HepG2 (cell line): ENCODE measurements at regions not wholly inside any gene's neighbourhood (a gene's known extent, or its start where the extent isn't known, plus 50 kb on each side); places are given as distances from the start of the nearest gene placed in this dataset.

Source experiments
- ATF7 ChIP-seq, 2 experiments: fragments of 450-650 bp in 1 of 2; sonication (generic) in 1 of 2; formaldehyde crosslinking in 1 of 2; IDR thresholded peaks; 2 replicates each; pipeline versions ENCODE4 v1.4.0 to v1.6.1; 2016 to 2020; ENCODE audit warnings: antibody characterized with exemption in 1 of 2, mild to moderate bottlenecking in 1 of 2, missing genetic modification reagents in 1 of 2
- FOSL2 ChIP-seq: sonication (generic); formaldehyde crosslinking; IDR thresholded peaks from 2 replicates; pipeline ENCODE4 v1.4.0; 2020; ENCODE audit warnings: missing genetic modification reagents
- HDAC6 ChIP-seq: fragments of 200-600 bp; sonication (generic); IDR thresholded peaks from 2 replicates; pipeline ENCODE4 v1.7.0; 2017; ENCODE audit warnings: mild to moderate bottlenecking, antibody characterized with exemption, low read length, low read depth
- HOXA9 ChIP-seq: sonication (generic); formaldehyde crosslinking; IDR thresholded peaks from 2 replicates; pipeline ENCODE4 v1.8.1; 2022; ENCODE audit warnings: missing genetic modification reagents, mild to moderate bottlenecking, moderate library complexity, borderline replicate concordance
- JUN ChIP-seq: sonication (generic); formaldehyde crosslinking; IDR thresholded peaks from 2 replicates; pipeline ENCODE4 v1.4.0; 2020; ENCODE audit warnings: mild to moderate bottlenecking, missing genetic modification reagents
- KDM2A ChIP-seq: sonication (generic); formaldehyde crosslinking; IDR thresholded peaks from 2 replicates; pipeline ENCODE4 v1.4.0; 2020; ENCODE audit warnings: low read depth, missing genetic modification reagents, borderline replicate concordance
- RAD21 ChIP-seq: fragments of 450-650 bp; formaldehyde crosslinking; IDR thresholded peaks from 2 replicates; pipeline ENCODE4 v1.5.0; 2020; ENCODE audit warnings: mild to moderate bottlenecking
- SIN3A ChIP-seq: IDR thresholded peaks from 2 replicates; pipeline ENCODE4 v1.6.1; 2011; ENCODE audit warnings: low read depth, mild to moderate bottlenecking, control low read depth, low read length, borderline replicate concordance
- TF ChIP-seq, protein P1 (sequence below): IDR thresholded peaks from 2 replicates; pipeline ENCODE4 v1.6.1; 2016; ENCODE audit warnings: low read depth, missing genetic modification reagents, missing compliant biosample characterization
- TF ChIP-seq, protein P2 (sequence below), 2 experiments: sonication (generic) in 1 of 2; formaldehyde crosslinking in 1 of 2; IDR thresholded peaks; 2 replicates each; pipeline versions ENCODE4 v1.4.0 to v1.6.1; 2018 to 2020; ENCODE audit warnings: missing genetic modification reagents in 2 of 2, borderline replicate concordance in 1 of 2, low read depth in 1 of 2, mild to moderate bottlenecking in 1 of 2, missing biosample characterization in 1 of 2
- TF ChIP-seq, protein P3 (sequence below): sonication (generic); formaldehyde crosslinking; IDR thresholded peaks from 2 replicates; pipeline ENCODE4 v1.5.0; 2020; ENCODE audit warnings: mild to moderate bottlenecking, missing genetic modification reagents, moderate library complexity
- TF ChIP-seq, protein P4 (sequence below), 2 experiments: IDR thresholded peaks; 2 replicates each; pipeline ENCODE4 v1.6.1; 2011 to 2012; ENCODE audit warnings: low read length in 2 of 2, borderline replicate concordance in 1 of 2, low read depth in 1 of 2, mild to moderate bottlenecking in 1 of 2, moderate library complexity in 1 of 2

GRCh38 chr4:14445882-14446281 lies 556.4 kb upstream of the CPEB2 start:
- TF ChIP-seq RAD21 = no peak
- TF ChIP-seq, protein P1, sequence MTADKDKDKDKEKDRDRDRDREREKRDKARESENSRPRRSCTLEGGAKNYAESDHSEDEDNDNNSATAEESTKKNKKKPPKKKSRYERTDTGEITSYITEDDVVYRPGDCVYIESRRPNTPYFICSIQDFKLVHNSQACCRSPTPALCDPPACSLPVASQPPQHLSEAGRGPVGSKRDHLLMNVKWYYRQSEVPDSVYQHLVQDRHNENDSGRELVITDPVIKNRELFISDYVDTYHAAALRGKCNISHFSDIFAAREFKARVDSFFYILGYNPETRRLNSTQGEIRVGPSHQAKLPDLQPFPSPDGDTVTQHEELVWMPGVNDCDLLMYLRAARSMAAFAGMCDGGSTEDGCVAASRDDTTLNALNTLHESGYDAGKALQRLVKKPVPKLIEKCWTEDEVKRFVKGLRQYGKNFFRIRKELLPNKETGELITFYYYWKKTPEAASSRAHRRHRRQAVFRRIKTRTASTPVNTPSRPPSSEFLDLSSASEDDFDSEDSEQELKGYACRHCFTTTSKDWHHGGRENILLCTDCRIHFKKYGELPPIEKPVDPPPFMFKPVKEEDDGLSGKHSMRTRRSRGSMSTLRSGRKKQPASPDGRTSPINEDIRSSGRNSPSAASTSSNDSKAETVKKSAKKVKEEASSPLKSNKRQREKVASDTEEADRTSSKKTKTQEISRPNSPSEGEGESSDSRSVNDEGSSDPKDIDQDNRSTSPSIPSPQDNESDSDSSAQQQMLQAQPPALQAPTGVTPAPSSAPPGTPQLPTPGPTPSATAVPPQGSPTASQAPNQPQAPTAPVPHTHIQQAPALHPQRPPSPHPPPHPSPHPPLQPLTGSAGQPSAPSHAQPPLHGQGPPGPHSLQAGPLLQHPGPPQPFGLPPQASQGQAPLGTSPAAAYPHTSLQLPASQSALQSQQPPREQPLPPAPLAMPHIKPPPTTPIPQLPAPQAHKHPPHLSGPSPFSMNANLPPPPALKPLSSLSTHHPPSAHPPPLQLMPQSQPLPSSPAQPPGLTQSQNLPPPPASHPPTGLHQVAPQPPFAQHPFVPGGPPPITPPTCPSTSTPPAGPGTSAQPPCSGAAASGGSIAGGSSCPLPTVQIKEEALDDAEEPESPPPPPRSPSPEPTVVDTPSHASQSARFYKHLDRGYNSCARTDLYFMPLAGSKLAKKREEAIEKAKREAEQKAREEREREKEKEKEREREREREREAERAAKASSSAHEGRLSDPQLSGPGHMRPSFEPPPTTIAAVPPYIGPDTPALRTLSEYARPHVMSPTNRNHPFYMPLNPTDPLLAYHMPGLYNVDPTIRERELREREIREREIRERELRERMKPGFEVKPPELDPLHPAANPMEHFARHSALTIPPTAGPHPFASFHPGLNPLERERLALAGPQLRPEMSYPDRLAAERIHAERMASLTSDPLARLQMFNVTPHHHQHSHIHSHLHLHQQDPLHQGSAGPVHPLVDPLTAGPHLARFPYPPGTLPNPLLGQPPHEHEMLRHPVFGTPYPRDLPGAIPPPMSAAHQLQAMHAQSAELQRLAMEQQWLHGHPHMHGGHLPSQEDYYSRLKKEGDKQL (CRISPR knock-in tag) = no peak
- TF ChIP-seq, protein P2, sequence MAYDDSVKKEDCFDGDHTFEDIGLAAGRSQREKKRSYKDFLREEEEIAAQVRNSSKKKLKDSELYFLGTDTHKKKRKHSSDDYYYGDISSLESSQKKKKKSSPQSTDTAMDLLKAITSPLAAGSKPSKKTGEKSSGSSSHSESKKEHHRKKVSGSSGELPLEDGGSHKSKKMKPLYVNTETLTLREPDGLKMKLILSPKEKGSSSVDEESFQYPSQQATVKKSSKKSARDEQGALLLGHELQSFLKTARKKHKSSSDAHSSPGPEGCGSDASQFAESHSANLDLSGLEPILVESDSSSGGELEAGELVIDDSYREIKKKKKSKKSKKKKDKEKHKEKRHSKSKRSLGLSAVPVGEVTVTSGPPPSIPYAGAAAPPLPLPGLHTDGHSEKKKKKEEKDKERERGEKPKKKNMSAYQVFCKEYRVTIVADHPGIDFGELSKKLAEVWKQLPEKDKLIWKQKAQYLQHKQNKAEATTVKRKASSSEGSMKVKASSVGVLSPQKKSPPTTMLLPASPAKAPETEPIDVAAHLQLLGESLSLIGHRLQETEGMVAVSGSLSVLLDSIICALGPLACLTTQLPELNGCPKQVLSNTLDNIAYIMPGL (CRISPR knock-in tag; IDR thresholded peaks at IDR 0.05; ENCODE audit: borderline replicate concordance in 1 of 2, low read depth in 1 of 2) = no peak
- TF ChIP-seq JUN (CRISPR knock-in tag) = no peak
- TF ChIP-seq FOSL2 = no peak
- TF ChIP-seq KDM2A = no peak
- TF ChIP-seq, protein P3, sequence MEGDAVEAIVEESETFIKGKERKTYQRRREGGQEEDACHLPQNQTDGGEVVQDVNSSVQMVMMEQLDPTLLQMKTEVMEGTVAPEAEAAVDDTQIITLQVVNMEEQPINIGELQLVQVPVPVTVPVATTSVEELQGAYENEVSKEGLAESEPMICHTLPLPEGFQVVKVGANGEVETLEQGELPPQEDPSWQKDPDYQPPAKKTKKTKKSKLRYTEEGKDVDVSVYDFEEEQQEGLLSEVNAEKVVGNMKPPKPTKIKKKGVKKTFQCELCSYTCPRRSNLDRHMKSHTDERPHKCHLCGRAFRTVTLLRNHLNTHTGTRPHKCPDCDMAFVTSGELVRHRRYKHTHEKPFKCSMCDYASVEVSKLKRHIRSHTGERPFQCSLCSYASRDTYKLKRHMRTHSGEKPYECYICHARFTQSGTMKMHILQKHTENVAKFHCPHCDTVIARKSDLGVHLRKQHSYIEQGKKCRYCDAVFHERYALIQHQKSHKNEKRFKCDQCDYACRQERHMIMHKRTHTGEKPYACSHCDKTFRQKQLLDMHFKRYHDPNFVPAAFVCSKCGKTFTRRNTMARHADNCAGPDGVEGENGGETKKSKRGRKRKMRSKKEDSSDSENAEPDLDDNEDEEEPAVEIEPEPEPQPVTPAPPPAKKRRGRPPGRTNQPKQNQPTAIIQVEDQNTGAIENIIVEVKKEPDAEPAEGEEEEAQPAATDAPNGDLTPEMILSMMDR (CRISPR knock-in tag) = no peak
- TF ChIP-seq, protein P4, sequence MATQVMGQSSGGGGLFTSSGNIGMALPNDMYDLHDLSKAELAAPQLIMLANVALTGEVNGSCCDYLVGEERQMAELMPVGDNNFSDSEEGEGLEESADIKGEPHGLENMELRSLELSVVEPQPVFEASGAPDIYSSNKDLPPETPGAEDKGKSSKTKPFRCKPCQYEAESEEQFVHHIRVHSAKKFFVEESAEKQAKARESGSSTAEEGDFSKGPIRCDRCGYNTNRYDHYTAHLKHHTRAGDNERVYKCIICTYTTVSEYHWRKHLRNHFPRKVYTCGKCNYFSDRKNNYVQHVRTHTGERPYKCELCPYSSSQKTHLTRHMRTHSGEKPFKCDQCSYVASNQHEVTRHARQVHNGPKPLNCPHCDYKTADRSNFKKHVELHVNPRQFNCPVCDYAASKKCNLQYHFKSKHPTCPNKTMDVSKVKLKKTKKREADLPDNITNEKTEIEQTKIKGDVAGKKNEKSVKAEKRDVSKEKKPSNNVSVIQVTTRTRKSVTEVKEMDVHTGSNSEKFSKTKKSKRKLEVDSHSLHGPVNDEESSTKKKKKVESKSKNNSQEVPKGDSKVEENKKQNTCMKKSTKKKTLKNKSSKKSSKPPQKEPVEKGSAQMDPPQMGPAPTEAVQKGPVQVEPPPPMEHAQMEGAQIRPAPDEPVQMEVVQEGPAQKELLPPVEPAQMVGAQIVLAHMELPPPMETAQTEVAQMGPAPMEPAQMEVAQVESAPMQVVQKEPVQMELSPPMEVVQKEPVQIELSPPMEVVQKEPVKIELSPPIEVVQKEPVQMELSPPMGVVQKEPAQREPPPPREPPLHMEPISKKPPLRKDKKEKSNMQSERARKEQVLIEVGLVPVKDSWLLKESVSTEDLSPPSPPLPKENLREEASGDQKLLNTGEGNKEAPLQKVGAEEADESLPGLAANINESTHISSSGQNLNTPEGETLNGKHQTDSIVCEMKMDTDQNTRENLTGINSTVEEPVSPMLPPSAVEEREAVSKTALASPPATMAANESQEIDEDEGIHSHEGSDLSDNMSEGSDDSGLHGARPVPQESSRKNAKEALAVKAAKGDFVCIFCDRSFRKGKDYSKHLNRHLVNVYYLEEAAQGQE (IDR thresholded peaks at IDR 0.05; ENCODE audit: borderline replicate concordance in 1 of 2, low read depth in 1 of 2, low read length in 2 of 2) = no peak
- no peak for TF ChIP-seq ATF7 (IDR thresholded peaks at IDR 0.05)
- TF ChIP-seq ATF7 (CRISPR knock-in tag; IDR thresholded peaks at IDR 0.05) = no peak
- TF ChIP-seq HOXA9 (CRISPR knock-in tag) = no peak
- no peak for TF ChIP-seq SIN3A
- TF ChIP-seq HDAC6 = no peak
